Upper lobe of left lung (tissue), 6 donors: ENCODE measurements at regions not wholly inside any gene's neighbourhood (a gene's known extent, or its start where the extent isn't known, plus 50 kb on each side); places are given as distances from the start of the nearest gene placed in this dataset.
"Not testable (repeated sequence)": the region's sequence is repeated elsewhere in the genome, so short reads cannot be mapped to it uniquely, and the experiment has no call there.

Source experiments
- ATAC-seq, 2 donors: fragments of 200-7000 bp; cut with Tn5 transposase; one replicate each; pipeline ENCODE4 v1.9.1; 2022; ENCODE audit warnings: mild to moderate bottlenecking in 2 of 2, moderate library complexity in 2 of 2; ENCODE audit not compliant: low FRiP score in 2 of 2
- DNase-seq, 2 donors: peaks; one replicate each; pipeline ENCODE4 v3.0.0-alpha.2; 2019 to 2020
- H3K27ac ChIP-seq, 4 donors: fragments of 200-600 bp; sonication (generic); one replicate each; pipeline ENCODE4 v1.5.1; 2016 to 2019
- H3K27me3 ChIP-seq, 4 donors: fragments of 200-600 bp; sonication (generic); one replicate each; pipeline ENCODE4 v1.5.1; 2017 to 2019
- H3K36me3 ChIP-seq, 4 donors: fragments of 200-600 bp; sonication (generic); one replicate each; pipeline ENCODE4 v1.5.1; 2016 to 2019
- H3K4me1 ChIP-seq, 4 donors: fragments of 200-600 bp; sonication (generic); one replicate each; pipeline ENCODE4 v1.5.1; 2018 to 2019
- H3K4me3 ChIP-seq, 4 donors: fragments of 200-600 bp; sonication (generic); one replicate each; pipeline ENCODE4 v1.5.1; 2017 to 2019; ENCODE audit warnings: mild to moderate bottlenecking in 2 of 4, moderate library complexity in 1 of 4
- H3K9me3 ChIP-seq, 4 donors: fragments of 200-600 bp; sonication (generic); one replicate each; pipeline ENCODE4 v1.5.1; 2018 to 2019
- CTCF ChIP-seq, 6 experiments: fragments of 450-650 bp in 4 of 6; fragments of 200-600 bp in 2 of 6; sonication (generic) in 2 of 6; IDR thresholded peaks; one replicate each; pipeline ENCODE4 v1.5.1; 2016 to 2019; ENCODE audit warnings: antibody characterized with exemption in 6 of 6
- EP300 ChIP-seq, 4 donors: sonication (generic); formaldehyde crosslinking; IDR thresholded peaks; one replicate each; pipeline ENCODE4 v1.5.1; 2017; ENCODE audit warnings: antibody characterized with exemption in 4 of 4, control low read depth in 2 of 4
- POLR2A ChIP-seq, 4 donors: fragments of 450-650 bp; IDR thresholded peaks; one replicate each; pipeline ENCODE4 v1.5.1; 2016 to 2017; ENCODE audit warnings: antibody characterized with exemption in 4 of 4, mild to moderate bottlenecking in 2 of 4
- POLR2AphosphoS5 ChIP-seq, 2 donors: sonication (generic); formaldehyde crosslinking; IDR thresholded peaks; one replicate each; pipeline ENCODE4 v1.5.1; 2017; ENCODE audit warnings: antibody characterized with exemption in 2 of 2
- WGBS, 2 donors: methylation state at CpG; one replicate each; pipeline ENCODE4 v1.1.5; 2017 to 2018; 5-methylcytosine and 5-hydroxymethylcytosine counted together
- donor health status: DM: no; HTN: no; CAD: no; lungs with moderate emphysema.
- donor health status: DM: no; HTN: yes; CAD: no; lungs with severe emphysema.

DNA sequence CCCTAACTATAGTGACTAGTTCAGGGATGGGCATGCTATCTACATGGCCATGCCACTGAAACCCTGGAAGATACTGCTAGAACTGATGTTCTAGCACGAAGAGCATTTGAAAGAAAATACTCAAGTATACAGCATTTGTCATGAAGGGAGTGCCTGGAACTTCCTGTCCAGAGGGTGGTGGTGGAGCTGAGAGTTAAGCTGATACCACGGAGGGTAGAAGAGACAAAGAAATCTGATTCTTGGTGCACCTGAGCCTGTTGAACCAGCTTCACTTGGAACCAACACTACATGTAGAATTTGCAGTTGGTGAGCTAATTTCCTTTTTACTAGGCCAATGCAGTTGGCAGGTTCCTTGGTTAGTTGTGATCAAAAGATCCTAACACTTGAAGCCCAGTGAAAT, 116.4 kb downstream of the CCNG2 start:
- Histone ChIP-seq H3K4me1 (no peaks in the 10 kb centered on the region), H3K4me3 (no peak overlapping the region), H3K27me3 (no peaks in the 10 kb centered on the region), H3K27ac (no peak overlapping the region), H3K36me3 (no peaks in the 10 kb centered on the region), H3K9me3 (no peaks in the 10 kb centered on the region)
- ATAC-seq: no peak
- WGBS, 2 donors: 51 to 72% methylated on average over 2 of the region's 2 CpGs
- TF ChIP-seq POLR2AphosphoS5 (IDR thresholded peaks at IDR 0.05) (no peak), EP300 (IDR thresholded peaks at IDR 0.05) (no peak), CTCF (IDR thresholded peaks at IDR 0.05) (no peak), POLR2A (IDR thresholded peaks at IDR 0.05) (no peak)
- no peak for DNase-seq

- not testable (repeated sequence) for H3K27ac ChIP-seq, H3K27me3 ChIP-seq, DNase-seq, H3K4me1 ChIP-seq, ATAC-seq, H3K4me3 ChIP-seq, H3K9me3 ChIP-seq, H3K36me3 ChIP-seq
- 29 to 83% methylated on average over 2 of the region's 2 CpGs for WGBS, 2 donors
Measured at GRCh38 chr4:77279114-77279513, 122.1 kb downstream of the CCNG2 start.

DNA sequence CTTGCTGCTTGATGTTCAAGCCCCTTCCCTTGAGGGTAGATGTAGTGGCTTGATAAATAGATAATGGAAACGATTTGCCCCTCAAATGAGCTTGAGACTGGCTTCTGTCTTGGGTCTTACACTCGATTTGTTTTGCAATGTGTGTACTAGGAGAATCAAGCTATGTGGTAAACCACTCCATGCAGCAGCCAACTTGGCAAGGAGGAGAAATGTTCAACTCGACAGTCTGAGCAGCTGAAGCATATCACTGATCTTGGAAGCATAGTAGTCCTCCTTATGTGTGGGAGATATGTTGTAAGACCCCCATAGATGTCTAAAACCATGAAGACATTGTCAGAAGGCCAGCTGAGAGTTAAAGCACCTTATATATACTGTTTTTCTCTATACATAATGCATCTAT, 125.3 kb downstream of the CCNG2 start:
- no peak for TF ChIP-seq POLR2AphosphoS5 (IDR thresholded peaks at IDR 0.05)
- no peak for TF ChIP-seq EP300 (IDR thresholded peaks at IDR 0.05)
- no peak for TF ChIP-seq CTCF (IDR thresholded peaks at IDR 0.05)
- no peak for TF ChIP-seq POLR2A (IDR thresholded peaks at IDR 0.05)
- H3K27ac ChIP-seq: no peak overlapping the region
- no peaks in the 10 kb centered on the region for H3K4me1 ChIP-seq
- ATAC-seq (no peak), DNase-seq (no peak)
- WGBS, 2 donors: 54 to 63% methylated on average over 3 of the region's 3 CpGs
- no peaks in the 10 kb centered on the region for H3K36me3 ChIP-seq
- H3K27me3 ChIP-seq: no peaks in the 10 kb centered on the region
- H3K4me3 ChIP-seq: no peak overlapping the region
- H3K9me3 ChIP-seq: no peaks in the 10 kb centered on the region

DNA sequence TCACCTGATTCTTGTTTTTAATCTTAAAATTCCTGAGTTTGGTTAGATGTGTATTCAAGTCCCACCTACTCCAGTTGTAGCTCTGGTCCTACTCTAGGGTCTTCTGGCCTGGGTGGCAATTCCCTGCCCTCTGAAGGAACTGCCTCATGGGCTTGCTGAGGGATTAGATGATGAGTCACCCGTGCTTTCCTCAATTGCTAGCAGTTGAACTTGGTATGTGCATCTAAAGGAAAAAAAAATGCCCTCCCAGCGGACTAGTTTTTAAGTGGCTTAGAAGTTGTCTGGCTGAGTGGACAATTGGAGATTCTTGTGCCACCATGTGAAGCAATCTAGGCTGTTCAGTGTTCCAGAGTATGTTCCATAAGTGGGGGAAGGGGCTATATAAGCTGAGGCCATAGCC, 127.0 kb downstream of the CCNG2 start:
- ATAC-seq (no peak), DNase-seq (no peak)
- Histone ChIP-seq H3K4me1 (no peaks in the 10 kb centered on the region), H3K27me3 (no peaks in the 10 kb centered on the region), H3K27ac (no peak overlapping the region), H3K9me3 (no peaks in the 10 kb centered on the region), H3K4me3 (no peak overlapping the region), H3K36me3 (no peaks in the 10 kb centered on the region)
- WGBS, 2 donors: 0 to 71% methylated on average over 2 of the region's 2 CpGs
- no peak for TF ChIP-seq CTCF (IDR thresholded peaks at IDR 0.05)
- no peak for TF ChIP-seq EP300 (IDR thresholded peaks at IDR 0.05)
- no peak for TF ChIP-seq POLR2A (IDR thresholded peaks at IDR 0.05)
- TF ChIP-seq POLR2AphosphoS5 (IDR thresholded peaks at IDR 0.05): no peak

DNA sequence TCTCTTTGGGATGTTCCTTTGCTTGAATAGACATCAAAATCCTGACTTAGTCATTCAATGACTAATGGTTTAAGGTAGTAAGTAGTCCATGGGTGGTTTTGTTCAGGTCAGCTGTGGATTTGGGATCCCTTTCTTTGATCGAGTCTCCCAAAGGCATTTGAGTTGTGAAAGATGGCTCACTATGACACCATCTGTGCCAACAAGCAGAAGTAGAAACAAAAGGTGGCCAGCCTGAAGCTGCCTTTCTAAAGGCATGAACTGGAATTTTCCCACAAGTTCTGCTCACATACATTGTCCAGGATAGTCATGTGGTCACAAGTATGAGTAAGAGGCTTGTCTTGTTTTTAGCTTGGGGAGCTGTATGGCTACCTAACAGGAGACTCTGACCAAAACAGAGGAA, 129.9 kb downstream of the CCNG2 start:
- H3K36me3 ChIP-seq: no peaks in the 10 kb centered on the region
- ATAC-seq: no peak
- no peak overlapping the region for H3K4me3 ChIP-seq
- TF ChIP-seq CTCF (IDR thresholded peaks at IDR 0.05): no peak
- TF ChIP-seq POLR2AphosphoS5 (IDR thresholded peaks at IDR 0.05): no peak
- no peak for TF ChIP-seq POLR2A (IDR thresholded peaks at IDR 0.05)
- no peak for TF ChIP-seq EP300 (IDR thresholded peaks at IDR 0.05)
- H3K27ac ChIP-seq: no peak overlapping the region
- 95 to 100% methylated on average over 1 of the region's 1 CpG for WGBS, 2 donors
- H3K9me3 ChIP-seq: no peaks in the 10 kb centered on the region
- no peaks in the 10 kb centered on the region for H3K27me3 ChIP-seq
- no peak for DNase-seq
- H3K4me1 ChIP-seq: no peaks in the 10 kb centered on the region
